Hematopoietic multipotent progenitor cell treated with erythropoietin and hydrocortisone succinate and interleukin-3 and kit ligand, for 8 days (in vitro differentiated cells): ENCODE measurements at regions not wholly inside any gene's neighbourhood (a gene's known extent, or its start where the extent isn't known, plus 50 kb on each side); places are given as distances from the start of the nearest gene placed in this dataset.

ENCODE experiments used
- DNase-seq: peaks from one replicate; pipeline ENCODE4 v3.0.0-alpha.2; 2015

- DNase-seq = no peak
Observed at GRCh38 chr12:78611504-78611903, 253.1 kb upstream of the SYT1 start.

- DNase-seq = no peak
Observed at GRCh38 chr12:78612190-78612589, 252.4 kb upstream of the SYT1 start.

GRCh38 chr12:78617683-78618082 lies 246.9 kb upstream of the SYT1 start:
- no peak for DNase-seq

GRCh38 chr12:78622529-78623195 lies 241.9 kb upstream of the SYT1 start:
- no peak for DNase-seq

DNA sequence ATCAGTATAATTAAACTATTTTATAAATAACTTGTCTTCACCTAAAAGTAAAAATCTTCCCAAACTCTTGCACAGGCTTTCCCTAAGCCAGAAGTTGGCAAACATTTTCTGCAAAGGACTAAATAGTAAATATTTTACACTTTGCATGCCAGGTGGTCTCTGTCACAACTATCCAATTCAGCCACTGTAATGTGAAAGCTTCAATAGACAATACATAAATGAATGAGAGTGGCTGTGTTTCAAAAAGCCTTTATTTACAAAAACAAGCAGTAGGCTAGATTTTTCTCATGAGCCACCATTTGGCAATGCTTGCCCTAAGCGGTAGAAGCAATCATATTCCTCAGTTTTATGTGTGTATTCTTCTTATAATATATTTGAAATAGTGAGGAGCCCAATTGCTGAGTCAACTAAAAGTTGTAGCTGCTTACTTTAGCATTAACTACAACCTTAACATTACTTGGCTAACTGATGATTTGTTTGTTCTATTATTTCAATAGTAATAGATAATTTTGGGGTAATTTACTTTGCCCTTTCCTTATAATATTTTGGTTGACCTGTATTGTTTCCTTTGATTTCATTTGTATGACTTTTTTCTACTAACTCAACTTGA lies 236.0 kb upstream of the SYT1 start:
- no peak for DNase-seq

DNA sequence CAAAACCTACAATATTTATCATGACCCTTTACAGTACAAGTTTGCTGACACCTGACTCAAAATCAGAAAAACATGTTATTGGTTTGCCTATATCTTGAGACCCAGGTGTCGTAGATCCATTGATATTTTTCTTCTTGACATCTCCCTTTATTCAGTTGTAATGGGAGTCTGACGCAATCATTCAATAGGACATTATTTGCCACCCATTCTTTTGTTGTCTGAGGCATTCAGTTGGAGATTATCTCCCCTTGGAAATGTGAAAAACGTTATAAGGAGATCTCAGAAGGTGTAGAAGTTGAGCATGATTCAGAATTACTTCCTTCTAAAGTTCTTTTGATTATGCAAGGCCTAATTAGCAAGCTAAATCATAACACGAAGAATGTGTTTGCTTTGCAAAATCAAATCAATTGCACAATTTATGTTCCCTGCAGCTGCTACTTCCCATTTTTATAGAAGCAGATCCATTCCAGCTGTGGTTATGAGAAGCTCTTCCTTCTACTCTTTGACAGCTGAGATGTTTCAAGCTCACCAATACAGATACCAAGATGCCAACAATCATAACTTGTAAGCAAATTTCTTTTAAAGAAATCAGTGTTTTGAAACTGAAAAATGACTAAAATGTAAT lies 228.2 kb upstream of the SYT1 start:
- no peak for DNase-seq

DNA sequence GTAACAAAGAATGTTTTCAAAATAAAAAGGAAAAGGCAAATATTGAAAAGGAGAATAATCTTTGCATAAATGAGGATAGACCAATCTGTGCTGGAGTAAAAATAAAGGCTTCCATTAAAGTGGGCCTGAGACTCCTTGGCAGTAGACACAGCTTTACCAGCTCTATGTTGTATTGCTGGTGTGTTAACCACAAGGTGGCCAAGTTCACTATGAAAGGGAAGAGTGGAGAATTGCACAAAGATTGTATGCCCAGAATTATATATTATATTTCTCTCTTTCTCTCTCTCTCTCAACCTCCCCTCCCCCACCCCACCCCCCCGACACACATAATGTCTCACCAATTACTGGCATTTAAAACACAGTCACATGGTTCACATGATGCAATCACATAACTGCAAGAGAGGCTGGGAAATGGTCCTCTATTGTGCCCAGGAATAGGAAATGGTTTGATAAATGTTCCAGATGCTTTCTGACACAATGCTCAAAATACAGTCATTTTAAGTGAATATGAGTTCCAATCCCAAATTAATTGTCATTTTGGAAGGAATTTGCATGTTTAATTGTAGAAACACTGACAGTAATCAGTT lies 222.6 kb upstream of the SYT1 start:
- DNase-seq = no peak

GRCh38 chr12:78645956-78646355 lies 218.6 kb upstream of the SYT1 start:
- DNase-seq = no peak

DNA sequence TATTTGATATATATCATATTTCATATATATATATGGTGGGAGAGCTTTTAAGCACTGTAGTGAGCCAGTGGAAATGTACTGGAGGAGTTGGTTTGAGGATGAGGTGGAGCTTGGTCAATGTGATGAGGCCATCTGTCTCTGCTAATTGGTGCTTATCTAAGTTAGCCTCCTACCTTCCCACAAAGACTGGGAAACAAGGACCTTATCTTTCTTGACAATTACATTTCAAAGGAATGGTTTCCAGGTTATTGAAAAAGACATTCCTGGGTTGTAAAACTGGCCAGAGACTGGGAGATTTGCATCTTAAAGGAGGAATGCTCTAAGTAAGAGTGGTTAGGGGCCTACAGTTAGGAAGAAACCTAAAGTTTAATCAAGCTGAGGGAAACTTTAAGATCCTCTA lies 212.8 kb upstream of the SYT1 start:
- no peak for DNase-seq

- DNase-seq = no peak
Observed at GRCh38 chr12:78666584-78666983, 198.0 kb upstream of the SYT1 start.

DNA sequence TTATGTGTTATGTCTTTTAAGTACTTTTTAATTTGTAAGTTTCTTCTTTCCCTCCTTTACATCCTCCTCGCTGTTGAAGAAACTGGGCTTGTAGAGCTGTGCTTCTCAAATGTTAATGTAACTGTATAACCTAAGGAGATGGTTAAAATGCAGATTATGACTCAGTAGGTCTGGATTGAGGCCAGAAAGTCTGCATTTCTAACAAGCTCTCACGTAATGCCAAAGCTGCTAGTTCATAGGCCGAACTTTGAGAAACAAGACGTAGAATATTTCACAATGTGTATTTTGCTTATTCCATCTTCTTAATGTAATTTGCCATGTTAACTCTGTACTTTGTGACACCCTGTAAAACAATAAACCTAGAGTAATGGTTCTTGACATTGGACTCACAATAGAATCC lies 193.3 kb upstream of the SYT1 start:
- no peak for DNase-seq

DNA sequence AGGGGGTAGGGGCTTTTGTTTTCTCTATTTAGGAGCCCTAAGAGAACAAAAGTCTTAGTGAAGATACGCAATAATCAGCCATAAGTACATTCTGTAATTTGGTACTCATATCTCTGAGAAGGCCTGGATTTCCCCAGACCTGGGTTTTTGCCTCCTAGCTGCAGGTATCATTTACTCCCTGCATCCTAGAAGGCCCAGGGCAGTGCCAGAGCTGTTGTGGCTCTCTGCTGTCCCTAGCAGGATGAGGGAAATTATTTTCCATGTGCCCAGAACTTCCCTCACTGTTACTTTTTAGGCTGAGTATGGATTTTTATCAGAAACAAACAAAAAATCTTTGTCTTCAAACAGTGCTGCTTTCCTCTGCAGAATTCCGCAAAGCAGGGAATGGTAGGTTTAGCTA lies 192.5 kb upstream of the SYT1 start:
- no peak for DNase-seq

DNA sequence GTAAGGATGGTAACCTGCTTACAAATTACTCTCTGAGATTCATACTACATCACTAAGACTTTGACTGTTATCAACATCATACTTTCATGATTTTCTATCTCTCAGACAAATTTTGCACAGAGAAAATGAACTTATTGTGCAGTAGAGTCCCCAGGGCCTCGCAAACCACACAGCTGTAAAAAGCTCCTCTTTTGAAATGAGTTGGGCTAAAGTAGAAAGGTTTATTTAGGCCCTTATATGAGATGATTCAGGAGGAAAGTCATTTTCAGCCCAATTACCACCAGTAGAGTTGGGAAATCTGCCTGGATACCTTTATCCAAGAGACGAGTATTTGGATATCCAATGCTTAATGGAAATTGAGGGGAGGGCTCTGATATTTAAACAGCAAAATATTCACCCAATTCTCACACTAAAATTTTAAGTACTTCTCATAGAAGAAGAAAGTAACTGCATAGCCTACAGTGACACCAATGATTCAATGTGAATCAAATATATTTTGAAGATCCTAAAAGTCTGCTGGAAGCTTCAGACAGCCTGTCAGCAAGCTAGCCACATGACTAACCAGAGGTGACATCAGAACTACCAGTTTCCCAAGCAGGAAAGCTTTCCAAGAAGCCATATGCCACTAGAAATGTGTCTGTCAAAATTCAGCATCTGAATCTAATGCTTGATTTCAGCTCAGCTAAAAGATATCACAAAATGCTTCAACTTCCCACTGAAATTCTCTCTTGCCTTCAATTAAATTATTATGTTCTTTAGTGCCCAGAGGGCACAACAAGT lies 190.1 kb upstream of the SYT1 start:
- no peak for DNase-seq

DNA sequence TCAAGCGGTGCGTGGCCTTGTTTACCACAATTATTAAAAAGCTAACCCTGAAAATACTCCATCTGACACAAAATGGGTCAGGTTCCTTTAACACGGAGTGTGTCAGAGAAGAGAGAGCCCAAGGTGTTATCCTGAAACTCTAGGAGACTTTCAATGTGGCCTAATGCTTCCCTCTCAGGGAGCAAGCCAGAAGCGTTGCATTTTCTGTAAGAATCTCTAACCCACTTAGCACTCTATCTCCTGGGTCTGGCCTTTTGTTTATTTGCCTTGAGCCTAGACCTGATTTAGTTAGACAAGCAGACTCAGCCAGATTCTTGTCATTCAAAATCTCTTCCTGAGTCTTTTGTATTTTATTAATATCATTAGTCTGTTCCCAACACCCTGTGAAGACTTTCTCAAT lies 184.0 kb upstream of the SYT1 start:
- DNase-seq = no peak

- no peak for DNase-seq
Observed at GRCh38 chr12:78683031-78683430, 181.5 kb upstream of the SYT1 start.

- no peak for DNase-seq
Observed at GRCh38 chr12:78683626-78684025, 180.9 kb upstream of the SYT1 start.

DNA sequence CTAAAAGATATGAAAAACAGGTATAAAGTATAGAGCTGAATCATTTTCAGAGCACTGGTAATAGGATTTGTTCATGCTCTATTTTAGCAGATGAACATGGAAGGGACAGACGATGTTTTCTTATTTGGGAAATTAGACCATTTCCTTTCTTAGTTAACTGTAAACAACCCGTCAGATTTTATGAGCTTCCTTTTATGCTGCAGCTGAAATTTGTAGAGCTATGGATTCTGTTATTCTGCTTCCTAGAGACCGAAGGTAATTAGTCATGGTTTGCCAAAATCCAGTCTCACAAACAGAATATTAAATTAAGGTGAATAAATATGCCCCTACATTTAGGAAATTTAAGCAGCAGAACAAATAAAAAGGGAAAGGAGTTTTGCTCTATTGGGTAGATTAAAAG lies 180.2 kb upstream of the SYT1 start:
- no peak for DNase-seq

DNA sequence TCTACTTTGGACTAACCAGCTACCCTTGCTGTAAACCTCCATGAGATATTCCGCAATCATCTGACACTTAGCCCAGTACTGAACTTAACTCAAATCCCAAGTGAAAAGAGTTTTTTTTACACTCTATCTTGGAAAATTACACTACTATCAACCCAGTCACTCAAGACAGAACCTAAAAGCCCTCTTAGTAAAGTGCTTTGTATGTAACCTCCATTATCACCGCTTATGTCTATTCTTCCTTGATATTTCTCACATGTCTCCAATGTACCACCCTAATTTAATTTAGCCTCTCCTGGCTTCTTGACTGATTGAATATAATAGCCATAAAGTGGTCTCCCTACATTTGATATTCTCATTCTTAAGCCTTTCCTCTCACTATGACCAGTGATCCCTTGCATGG lies 168.8 kb upstream of the SYT1 start:
- DNase-seq = no peak

DNA sequence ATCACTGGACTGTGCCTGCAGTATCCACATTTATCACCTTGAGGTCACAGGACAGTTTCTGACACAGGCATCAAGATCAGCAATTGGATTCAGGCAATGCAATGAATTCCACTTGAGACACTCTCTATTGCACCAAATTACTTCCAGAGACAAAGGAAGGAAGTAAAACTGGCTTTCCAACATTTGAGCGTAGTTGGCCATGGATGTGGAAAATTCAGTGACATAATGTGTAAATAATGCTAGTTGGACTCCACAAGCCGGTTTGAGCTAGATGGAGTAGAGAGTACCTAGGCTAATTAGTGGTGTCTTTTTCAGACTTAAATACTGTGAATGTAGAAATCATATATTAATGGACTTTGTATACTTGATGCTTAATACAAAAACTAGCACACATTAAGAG lies 168.3 kb upstream of the SYT1 start:
- no peak for DNase-seq

GRCh38 chr12:78697817-78698415 lies 166.7 kb upstream of the SYT1 start:
- no peak for DNase-seq

GRCh38 chr12:78698747-78699146 lies 165.8 kb upstream of the SYT1 start:
- no peak for DNase-seq

- no peak for DNase-seq
Observed at GRCh38 chr12:78700565-78700964, 164.0 kb upstream of the SYT1 start.
